Kidney capillary endothelial cell (primary cell): ENCODE measurements at regions not wholly inside any gene's neighbourhood (a gene's known extent, or its start where the extent isn't known, plus 50 kb on each side); places are given as distances from the start of the nearest gene placed in this dataset.
"Not testable (repeated sequence)": the region's sequence is repeated elsewhere in the genome, so short reads cannot be mapped to it uniquely, and the experiment has no call there.

Source experiments
- DNase-seq: peaks from one replicate; pipeline ENCODE4 v3.0.0-alpha.2; 2018; ENCODE audit warnings: low spot score

- DNase-seq: no peak
Measured at GRCh38 chr2:121132054-121132761, 152.8 kb downstream of the TFCP2L1 start.

- DNase-seq: no peak
Measured at GRCh38 chr2:121132762-121133107, 152.3 kb downstream of the TFCP2L1 start.

- DNase-seq: no peak
Measured at GRCh38 chr2:121133551-121134319, 151.3 kb downstream of the TFCP2L1 start.

GRCh38 chr2:121134728-121135127 lies 150.3 kb downstream of the TFCP2L1 start:
- DNase-seq: no peak

GRCh38 chr2:121135168-121135853 lies 149.7 kb downstream of the TFCP2L1 start:
- no peak for DNase-seq

- DNase-seq: no peak
Measured at GRCh38 chr2:121136323-121136722, 148.7 kb downstream of the TFCP2L1 start.

GRCh38 chr2:121137571-121137970 lies 147.4 kb downstream of the TFCP2L1 start:
- no peak for DNase-seq

GRCh38 chr2:121140734-121141133 lies 144.3 kb downstream of the TFCP2L1 start:
- no peak for DNase-seq

- DNase-seq: no peak
Measured at GRCh38 chr2:121142452-121142851, 142.6 kb downstream of the TFCP2L1 start.

- DNase-seq: no peak
Measured at GRCh38 chr2:121144111-121144510, 140.9 kb downstream of the TFCP2L1 start.

- no peak for DNase-seq
Measured at GRCh38 chr2:121146630-121147029, 138.4 kb downstream of the TFCP2L1 start.

- no peak for DNase-seq
Measured at GRCh38 chr2:121147766-121148165, 137.2 kb downstream of the TFCP2L1 start.

GRCh38 chr2:121148481-121148880 lies 136.5 kb downstream of the TFCP2L1 start:
- no peak for DNase-seq

GRCh38 chr2:121149384-121149783 lies 135.6 kb downstream of the TFCP2L1 start:
- DNase-seq: no peak

- no peak for DNase-seq
Measured at GRCh38 chr2:121150126-121150525, 134.9 kb downstream of the TFCP2L1 start.

GRCh38 chr2:121150713-121151112 lies 134.3 kb downstream of the TFCP2L1 start:
- no peak for DNase-seq

GRCh38 chr2:121151311-121152109 lies 133.5 kb downstream of the TFCP2L1 start:
- no peak for DNase-seq

- no peak for DNase-seq
Measured at GRCh38 chr2:121152861-121153260, 132.1 kb downstream of the TFCP2L1 start.

GRCh38 chr2:121153516-121153915 lies 131.5 kb downstream of the TFCP2L1 start:
- no peak for DNase-seq

GRCh38 chr2:121155502-121156056 lies 129.4 kb downstream of the TFCP2L1 start:
- DNase-seq: no peak

- not testable (repeated sequence) for DNase-seq
Measured at GRCh38 chr2:121157481-121157880, 127.5 kb downstream of the TFCP2L1 start.
